Posterior cingulate gyrus (tissue), 11 donors: ENCODE measurements at regions not wholly inside any gene's neighbourhood (a gene's known extent, or its start where the extent isn't known, plus 50 kb on each side); places are given as distances from the start of the nearest gene placed in this dataset.

Experiments
- DNase-seq, 10 donors: peaks; one replicate each; pipeline versions ENCODE4 v3.0.0 to v3.0.0-alpha.2; 2020 to 2021; ENCODE audit warnings: mixed read lengths in 3 of 10
- intact Hi-C: fragments of 100-400 bp; cut with DNase I; formaldehyde crosslinking; loops from one replicate; pipeline ENCODE4 v1.15.1; 2023

- intact Hi-C loops: no loop called here
- no peak for DNase-seq
These were observed 81.3 kb upstream of the MOCS1 start for GRCh38 chr6:40015530-40015929.

GRCh38 chr6:40011844-40012243, 77.6 kb upstream of the MOCS1 start:
- no peak for DNase-seq
- intact Hi-C loops: no loop called here

- intact Hi-C loops: no loop called here
- DNase-seq: no peak
These were observed 66.8 kb upstream of the MOCS1 start for GRCh38 chr6:40000964-40001515.

GRCh38 chr6:39999006-39999867, 65.0 kb upstream of the MOCS1 start:
- DNase-seq: no peak
- intact Hi-C loops: no loop called here

GRCh38 chr6:39998126-39998525, 63.9 kb upstream of the MOCS1 start:
- DNase-seq: no peak
- intact Hi-C loops: no loop called here

GRCh38 chr6:39997101-39997635, 62.9 kb upstream of the MOCS1 start:
- intact Hi-C loops: no loop called here
- DNase-seq: no peak

GRCh38 chr6:39995633-39996032, 61.4 kb upstream of the MOCS1 start:
- intact Hi-C loops: no loop called here

GRCh38 chr6:39992861-39993622, 58.8 kb upstream of the MOCS1 start:
- DNase-seq: no peak
- intact Hi-C loops: no loop called here

More at GRCh38 chr6:39995633-39996032, 61.4 kb upstream of the MOCS1 start:
- DNase-seq: no peak
